K562 (cell line): ENCODE measurements at regions not wholly inside any gene's neighbourhood (a gene's known extent, or its start where the extent isn't known, plus 50 kb on each side); places are given as distances from the start of the nearest gene placed in this dataset.

Experiments used
- ATAC-seq: fragments of 200-7000 bp; cut with Tn5 transposase; 3 replicates; pipeline ENCODE4 v1.9.1; 2020; ENCODE audit warnings: moderate library complexity
- BruUV-seq: library from RNA; stranded (reverse); fragments of 400-500 nt; replicated peaks from 2 replicates; lab custom pipeline; 2021; lab: Mats Ljungman, UMichigan
- CTCF ChIA-PET: fragments of 300-600 bp; formaldehyde crosslinking; extraction: SDS; loops from one replicate; lab custom pipeline; 2021; ENCODE audit warnings: low intra/inter-chr PET ratio; lab: Yijun Ruan, JAX
- POLR2A ChIA-PET: fragments of 300-600, 350-650 bp; sonication (Branson Sonifier 250); formaldehyde crosslinking; extraction: SDS; loops from one replicate; lab custom pipeline; 2021; ENCODE audit warnings: antibody characterized with exemption, inconsistent platforms; lab: Yijun Ruan, JAX
- DNase-seq, 4 experiments: peaks; one replicate each; pipeline versions ENCODE4 v3.0.0 to v3.0.0-alpha.2; 2011 to 2018; ENCODE audit warnings: low spot score in 3 of 4, mixed read lengths in 3 of 4; ENCODE audit errors: extremely low read depth in 1 of 4
- FAIRE-seq: peaks from 2 replicates; lab custom pipeline; 2011; peaks lifted over from hg19 to GRCh38; lab: Jason Lieb, UNC
- H2AFZ ChIP-seq: 2 replicates; pipeline ENCODE4 v1.6.0; 2011; ENCODE audit warnings: low read depth, low read length, control low read depth, inconsistent platforms
- H3K27ac ChIP-seq: fragments of 200-600 bp; 3 replicates; pipeline ENCODE4 v1.8.0; 2011; ENCODE audit warnings: low read depth, mild to moderate bottlenecking, control low read depth, inconsistent platforms, low read length, moderate library complexity, mixed read lengths; ENCODE audit errors: extremely low read depth
- H3K27me3 ChIP-seq, 2 experiments: fragments of 300-600 bp in 1 of 2; 2 replicates in 1 of 2; 3 replicates in 1 of 2; pipeline versions ENCODE4 v1.6.0 to v1.8.0; 2011; ENCODE audit warnings: inconsistent platforms in 2 of 2, low read length in 2 of 2, mild to moderate bottlenecking in 1 of 2, mixed read lengths in 1 of 2, moderate library complexity in 1 of 2; ENCODE audit not compliant: control insufficient read depth in 2 of 2, insufficient read depth in 2 of 2
- H3K36me3 ChIP-seq: fragments of 300-600 bp; 3 replicates; pipeline ENCODE4 v1.8.0; 2011; ENCODE audit warnings: mild to moderate bottlenecking, low read length, inconsistent platforms; ENCODE audit not compliant: control insufficient read depth, insufficient read depth
- H3K4me1 ChIP-seq, 2 experiments: fragments of 200-600 bp in 1 of 2; replicated peaks in 1 of 2; 2 replicates in 1 of 2; 3 replicates in 1 of 2; pipeline versions ENCODE4 v1.5.1 to v1.8.0; 2011; ENCODE audit warnings: inconsistent platforms in 2 of 2, low read length in 2 of 2, mild to moderate bottlenecking in 1 of 2, mixed read lengths in 1 of 2, moderate library complexity in 1 of 2; ENCODE audit not compliant: control insufficient read depth in 2 of 2, insufficient read depth in 2 of 2
- H3K4me2 ChIP-seq: 2 replicates; pipeline ENCODE4 v1.6.1; 2011; ENCODE audit warnings: low read length, control low read depth, inconsistent platforms, mixed read lengths; ENCODE audit not compliant: insufficient read depth
- H3K4me3 ChIP-seq: fragments of 200-600 bp; sonication (generic), shearing (Covaris generic); 2 replicates; pipeline ENCODE4 v1.5.1; 2016; ENCODE audit warnings: control low read depth, inconsistent platforms
- H3K79me2 ChIP-seq: fragments of 200-600 bp; 3 replicates; pipeline ENCODE4 v1.8.0; 2011; ENCODE audit warnings: low read length, inconsistent platforms; ENCODE audit not compliant: control insufficient read depth, insufficient read depth
- H3K9ac ChIP-seq, 2 experiments: 2 replicates each; pipeline versions ENCODE4 v1.6.0 to v1.6.1; 2011; ENCODE audit warnings: low read depth in 2 of 2, low read length in 2 of 2, control low read depth in 1 of 2, inconsistent platforms in 1 of 2, mild to moderate bottlenecking in 1 of 2, mixed read lengths in 1 of 2; ENCODE audit not compliant: insufficient read depth in 1 of 2
- H3K9me1 ChIP-seq: one replicate; pipeline ENCODE4 v1.6.0; 2011; ENCODE audit warnings: inconsistent platforms, mild to moderate bottlenecking, low read length, moderate library complexity; ENCODE audit not compliant: control insufficient read depth, insufficient read depth
- H3K9me3 ChIP-seq: replicated peaks from 2 replicates; pipeline ENCODE4 v1.5.1; 2011; ENCODE audit warnings: low read depth, low read length, inconsistent platforms; ENCODE audit not compliant: control insufficient read depth, insufficient read depth
- H4K20me1 ChIP-seq: replicated peaks from 2 replicates; pipeline ENCODE4 v1.6.1; 2011; ENCODE audit warnings: low read length, inconsistent platforms, mixed read lengths; ENCODE audit not compliant: control insufficient read depth, insufficient read depth
- CBX2 ChIP-seq: fragments of 200-600 bp; sonication (generic); IDR thresholded peaks from one replicate; pipeline ENCODE4 v1.6.1; 2012; ENCODE audit warnings: mild to moderate bottlenecking, low read length, inconsistent platforms; ENCODE audit not compliant: insufficient read depth, poor library complexity, severe bottlenecking
- FIP1L1 ChIP-seq: fragments of 200-400 bp; formaldehyde crosslinking; IDR thresholded peaks from 2 replicates; pipeline ENCODE4 v1.6.1; 2018; ENCODE audit warnings: mild to moderate bottlenecking, low read depth, low read length; ENCODE audit not compliant: poor library complexity, severe bottlenecking
- GTF2E2 ChIP-seq: fragments of 200-800 bp; sonication (Bioruptor generic); IDR thresholded peaks from 2 replicates; pipeline ENCODE4 v1.6.1; 2016; ENCODE audit warnings: missing genetic modification characterization, missing compliant biosample characterization
- KAT2B ChIP-seq: IDR thresholded peaks from one replicate; pipeline ENCODE4 v1.6.1; 2012; ENCODE audit warnings: low read depth, mild to moderate bottlenecking, control low read depth, inconsistent platforms, low read length, moderate library complexity
- KDM1A ChIP-seq, 2 experiments: fragments of 450-650 bp; IDR thresholded peaks; 2 replicates each; pipeline ENCODE4 v1.6.1; 2016; ENCODE audit warnings: mild to moderate bottlenecking in 2 of 2
- MTA1 ChIP-seq: fragments of 450-650 bp; IDR thresholded peaks from 2 replicates; pipeline ENCODE4 v1.6.1; 2017; ENCODE audit warnings: borderline replicate concordance
- RBM14 ChIP-seq: fragments of 200-400 bp; formaldehyde crosslinking; IDR thresholded peaks from 2 replicates; pipeline ENCODE4 v1.6.1; 2018; ENCODE audit warnings: low read depth, mild to moderate bottlenecking, low read length, moderate library complexity, borderline replicate concordance; ENCODE audit not compliant: insufficient read depth
- RBM39 ChIP-seq: fragments of 200-400 bp; formaldehyde crosslinking; optimal IDR thresholded peaks from 2 replicates; pipeline ENCODE3; 2018; ENCODE audit warnings: low read depth, low read length
- SMARCC2 ChIP-seq: fragments of 450-650 bp; IDR thresholded peaks from 2 replicates; pipeline ENCODE4 v1.6.1; 2017; ENCODE audit warnings: antibody characterized with exemption, moderate library complexity, mild to moderate bottlenecking, low read depth
- STAT5A ChIP-seq: IDR thresholded peaks from 2 replicates; pipeline ENCODE4 v1.6.1; 2012; ENCODE audit warnings: low read length, inconsistent platforms, borderline replicate concordance
- TAF15 ChIP-seq: fragments of 200-400 bp; formaldehyde crosslinking; IDR thresholded peaks from 2 replicates; pipeline ENCODE4 v1.6.1; 2017; ENCODE audit warnings: mild to moderate bottlenecking, low read depth, low read length, moderate library complexity
- ZNF197 ChIP-seq: fragments of 200-800 bp; sonication (Bioruptor generic); IDR thresholded peaks from 2 replicates; pipeline ENCODE4 v1.6.1; 2016; ENCODE audit warnings: low read depth, missing genetic modification characterization, missing compliant biosample characterization
- WGBS: fragments of 100-300 bp; shearing (Covaris generic); methylation state at CpG from one replicate; pipeline ENCODE4 v1.1.6; 2016; ENCODE audit warnings: low coverage, mixed read lengths; ENCODE audit not compliant: insufficient coverage; ENCODE audit errors: missing lambda C conversion rate; 5-methylcytosine and 5-hydroxymethylcytosine counted together
- in situ Hi-C: fragments of 300-500 bp; cut with MboI; formaldehyde crosslinking; loops from 4 replicates; pipeline ENCODE4 v1.15.0; 2018; ENCODE audit warnings: inconsistent platforms, mixed read lengths
- intact Hi-C: fragments of 100-400 bp; cut with micrococcal nuclease; formaldehyde crosslinking; loops from 2 replicates; pipeline ENCODE4 v1.14.2; 2022
- TF ChIP-seq, protein P1 (sequence below): fragments of 250-450 bp; sonication (Bioruptor Pico); IDR thresholded peaks from 2 replicates; pipeline ENCODE4 v1.4.0; 2020; ENCODE audit warnings: mild to moderate bottlenecking, moderate library complexity
- TF ChIP-seq, protein P2 (sequence below): fragments of 250-450 bp; sonication (Bioruptor Pico); IDR thresholded peaks from 2 replicates; pipeline ENCODE4 v1.4.0; 2020; ENCODE audit warnings: mild to moderate bottlenecking, moderate library complexity
- TF ChIP-seq, protein P3 (sequence below): sonication (generic); formaldehyde crosslinking; IDR thresholded peaks from 2 replicates; pipeline ENCODE4 v1.8.0; 2022; ENCODE audit warnings: mild to moderate bottlenecking, low read depth, missing genetic modification reagents

- Histone ChIP-seq H3K9me3 (no peaks in the 10 kb centered on the region), H3K9me1 (no peaks in the 10 kb centered on the region), H3K79me2 (no peaks in the 10 kb centered on the region), H3K27me3 (no peaks in the 10 kb centered on the region), H4K20me1 (no peaks in the 10 kb centered on the region), H3K27ac (no peak overlapping the region), H3K4me3 (no peak overlapping the region), H3K4me2 (no peak overlapping the region), H3K36me3 (no peaks in the 10 kb centered on the region), H3K9ac (no peak overlapping the region), H3K4me1 (no peaks in the 10 kb centered on the region), H2AFZ (no peak overlapping the region)
- no peak for FAIRE-seq
- POLR2A ChIA-PET: no interaction called here
- DNase-seq: no peak
- no TSS peak for BruUV-seq
- CTCF ChIA-PET: no interaction called here
- 2% methylated on average over 8 of the region's 8 CpGs for WGBS
- intact Hi-C loops: no loop called here
- ATAC-seq: no peak
- in situ Hi-C loops: no loop called here
- TF ChIP-seq RBM39 (no peak), MTA1 (no peak), SMARCC2 (no peak), RBM14 (no peak), KAT2B (no peak), TAF15 (no peak), STAT5A (no peak), ZNF197 (no peak), FIP1L1 (no peak), GTF2E2 (tag) (no peak), KDM1A (IDR thresholded peaks at IDR 0.05) (no peak), CBX2 (no peak)
- TF ChIP-seq, protein P1, sequence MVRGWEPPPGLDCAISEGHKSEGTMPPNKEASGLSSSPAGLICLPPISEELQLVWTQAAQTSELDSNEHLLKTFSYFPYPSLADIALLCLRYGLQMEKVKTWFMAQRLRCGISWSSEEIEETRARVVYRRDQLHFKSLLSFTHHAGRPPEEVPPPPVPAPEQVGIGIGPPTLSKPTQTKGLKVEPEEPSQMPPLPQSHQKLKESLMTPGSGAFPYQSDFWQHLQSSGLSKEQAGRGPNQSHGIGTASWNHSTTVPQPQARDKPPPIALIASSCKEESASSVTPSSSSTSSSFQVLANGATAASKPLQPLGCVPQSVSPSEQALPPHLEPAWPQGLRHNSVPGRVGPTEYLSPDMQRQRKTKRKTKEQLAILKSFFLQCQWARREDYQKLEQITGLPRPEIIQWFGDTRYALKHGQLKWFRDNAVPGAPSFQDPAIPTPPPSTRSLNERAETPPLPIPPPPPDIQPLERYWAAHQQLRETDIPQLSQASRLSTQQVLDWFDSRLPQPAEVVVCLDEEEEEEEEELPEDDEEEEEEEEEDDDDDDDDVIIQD (CRISPR knock-in tag): no peak
- TF ChIP-seq, protein P2, sequence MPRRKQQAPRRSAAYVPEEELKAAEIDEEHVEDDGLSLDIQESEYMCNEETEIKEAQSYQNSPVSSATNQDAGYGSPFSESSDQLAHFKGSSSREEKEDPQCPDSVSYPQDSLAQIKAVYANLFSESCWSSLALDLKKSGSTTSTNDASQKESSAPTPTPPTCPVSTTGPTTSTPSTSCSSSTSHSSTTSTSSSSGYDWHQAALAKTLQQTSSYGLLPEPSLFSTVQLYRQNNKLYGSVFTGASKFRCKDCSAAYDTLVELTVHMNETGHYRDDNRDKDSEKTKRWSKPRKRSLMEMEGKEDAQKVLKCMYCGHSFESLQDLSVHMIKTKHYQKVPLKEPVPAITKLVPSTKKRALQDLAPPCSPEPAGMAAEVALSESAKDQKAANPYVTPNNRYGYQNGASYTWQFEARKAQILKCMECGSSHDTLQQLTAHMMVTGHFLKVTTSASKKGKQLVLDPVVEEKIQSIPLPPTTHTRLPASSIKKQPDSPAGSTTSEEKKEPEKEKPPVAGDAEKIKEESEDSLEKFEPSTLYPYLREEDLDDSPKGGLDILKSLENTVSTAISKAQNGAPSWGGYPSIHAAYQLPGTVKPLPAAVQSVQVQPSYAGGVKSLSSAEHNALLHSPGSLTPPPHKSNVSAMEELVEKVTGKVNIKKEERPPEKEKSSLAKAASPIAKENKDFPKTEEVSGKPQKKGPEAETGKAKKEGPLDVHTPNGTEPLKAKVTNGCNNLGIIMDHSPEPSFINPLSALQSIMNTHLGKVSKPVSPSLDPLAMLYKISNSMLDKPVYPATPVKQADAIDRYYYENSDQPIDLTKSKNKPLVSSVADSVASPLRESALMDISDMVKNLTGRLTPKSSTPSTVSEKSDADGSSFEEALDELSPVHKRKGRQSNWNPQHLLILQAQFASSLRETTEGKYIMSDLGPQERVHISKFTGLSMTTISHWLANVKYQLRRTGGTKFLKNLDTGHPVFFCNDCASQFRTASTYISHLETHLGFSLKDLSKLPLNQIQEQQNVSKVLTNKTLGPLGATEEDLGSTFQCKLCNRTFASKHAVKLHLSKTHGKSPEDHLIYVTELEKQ (CRISPR knock-in tag): no peak
- TF ChIP-seq, protein P3, sequence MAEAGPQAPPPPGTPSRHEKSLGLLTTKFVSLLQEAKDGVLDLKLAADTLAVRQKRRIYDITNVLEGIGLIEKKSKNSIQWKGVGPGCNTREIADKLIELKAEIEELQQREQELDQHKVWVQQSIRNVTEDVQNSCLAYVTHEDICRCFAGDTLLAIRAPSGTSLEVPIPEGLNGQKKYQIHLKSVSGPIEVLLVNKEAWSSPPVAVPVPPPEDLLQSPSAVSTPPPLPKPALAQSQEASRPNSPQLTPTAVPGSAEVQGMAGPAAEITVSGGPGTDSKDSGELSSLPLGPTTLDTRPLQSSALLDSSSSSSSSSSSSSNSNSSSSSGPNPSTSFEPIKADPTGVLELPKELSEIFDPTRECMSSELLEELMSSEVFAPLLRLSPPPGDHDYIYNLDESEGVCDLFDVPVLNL: no peak
Measured at GRCh38 chr16:51867386-51868065, 679.4 kb downstream of the TOX3 start.
